Thymus (tissue), 11 donors: ENCODE measurements at regions not wholly inside any gene's neighbourhood (a gene's known extent, or its start where the extent isn't known, plus 50 kb on each side); places are given as distances from the start of the nearest gene placed in this dataset.

Experiments used
- DNase-seq, 9 donors: peaks; one replicate each; pipeline ENCODE4 v3.0.0-alpha.2; 2013; ENCODE audit warnings: low spot score in 9 of 9, low read depth in 6 of 9, missing footprints in 1 of 9
- H3K27ac ChIP-seq, 2 donors: one replicate each; pipeline ENCODE4 v1.5.1; 2013; ENCODE audit warnings: control low read depth in 1 of 2, low read depth in 1 of 2, low read length in 1 of 2, mild to moderate bottlenecking in 1 of 2, moderate library complexity in 1 of 2
- H3K27me3 ChIP-seq, 2 donors: one replicate each; pipeline ENCODE4 v1.5.1; 2013; ENCODE audit warnings: low read length in 1 of 2; ENCODE audit not compliant: control insufficient read depth in 2 of 2, insufficient read depth in 1 of 2
- H3K36me3 ChIP-seq, 2 donors: one replicate each; pipeline ENCODE4 v1.5.1; 2013; ENCODE audit warnings: low read length in 1 of 2, mild to moderate bottlenecking in 1 of 2, moderate library complexity in 1 of 2; ENCODE audit not compliant: control insufficient read depth in 2 of 2, insufficient read depth in 2 of 2
- H3K4me1 ChIP-seq, 2 donors: one replicate each; pipeline ENCODE4 v1.5.1; 2013; ENCODE audit warnings: low read length in 2 of 2; ENCODE audit not compliant: control insufficient read depth in 2 of 2, insufficient read depth in 2 of 2
- H3K4me3 ChIP-seq, 2 donors: one replicate each; pipeline ENCODE4 v1.5.1; 2013; ENCODE audit warnings: low read length in 2 of 2, control low read depth in 1 of 2, mild to moderate bottlenecking in 1 of 2
- H3K9me3 ChIP-seq, 2 donors: one replicate each; pipeline ENCODE4 v1.5.1; 2013; ENCODE audit warnings: low read length in 1 of 2, mild to moderate bottlenecking in 1 of 2; ENCODE audit not compliant: control insufficient read depth in 2 of 2, insufficient read depth in 1 of 2
- WGBS: extraction: QIAGEN DNeasy Blood & Tissue Kit; methylation state at CpG from one replicate; pipeline ENCODE4 v1.1.7; 2013; 5-methylcytosine and 5-hydroxymethylcytosine counted together
- donor health status: healthy.

DNA sequence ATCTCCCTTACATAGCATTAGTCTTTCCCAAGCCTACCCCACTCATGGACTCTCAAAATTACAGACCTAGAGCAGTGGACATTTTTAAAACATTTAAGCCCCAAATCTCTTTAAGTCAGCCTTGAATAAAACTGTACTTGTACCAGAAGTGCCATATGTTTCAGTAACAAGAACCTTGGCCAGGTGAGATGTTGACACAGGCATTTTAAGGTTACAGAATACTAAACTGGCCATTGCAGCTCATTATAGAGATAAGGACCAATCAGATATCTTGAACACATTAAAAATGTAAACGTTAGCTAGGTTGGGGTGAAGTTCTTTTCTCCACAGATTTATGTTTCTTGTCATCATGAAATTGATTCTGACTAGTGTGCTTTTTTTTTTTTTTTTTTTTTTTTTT, 103.8 kb upstream of the MIER3 start:
- 94% methylated on average over 1 of the region's 1 CpG for WGBS
- H3K27ac ChIP-seq = no peak overlapping the region
- no peak for DNase-seq
- H3K4me1 ChIP-seq = no peaks in the 10 kb centered on the region
- H3K9me3 ChIP-seq = no peaks in the 10 kb centered on the region
- no peaks in the 10 kb centered on the region for H3K36me3 ChIP-seq
- no peak overlapping the region for H3K4me3 ChIP-seq
- no peaks in the 10 kb centered on the region for H3K27me3 ChIP-seq

DNA sequence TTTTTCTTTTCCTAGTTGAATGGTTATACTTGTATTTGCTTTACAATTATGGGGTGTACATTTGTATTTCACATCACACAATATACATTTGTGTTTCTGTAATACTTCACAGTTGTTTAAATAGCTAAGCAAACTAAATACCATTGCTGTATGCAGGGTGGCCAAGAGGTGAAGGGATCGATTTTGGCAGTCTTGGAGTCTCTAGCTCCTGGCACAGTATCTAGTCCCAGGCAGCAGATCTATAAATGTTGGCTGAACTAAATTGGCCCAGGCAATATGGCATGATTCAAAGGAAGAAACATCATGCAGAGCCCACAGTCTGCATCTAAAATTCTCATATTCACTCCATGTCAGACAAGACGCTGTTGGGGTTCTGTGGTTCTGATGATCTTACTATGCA, 110.1 kb upstream of the GPBP1 start:
- no peak for DNase-seq
- Histone ChIP-seq H3K27ac (no peak overlapping the region), H3K36me3 (no peaks in the 10 kb centered on the region), H3K4me3 (no peak overlapping the region), H3K9me3 (no peaks in the 10 kb centered on the region), H3K4me1 (no peaks in the 10 kb centered on the region), H3K27me3 (no peaks in the 10 kb centered on the region)
- 92% methylated on average over 2 of the region's 2 CpGs for WGBS

- Histone ChIP-seq H3K27me3 (no peaks in the 10 kb centered on the region), H3K9me3 (peaks cover 0 to 3% of the 10 kb centered on the region in 2 donors), H3K27ac (no peak overlapping the region), H3K4me3 (no peak overlapping the region), H3K36me3 (no peaks in the 10 kb centered on the region), H3K4me1 (no peaks in the 10 kb centered on the region)
- no peak for DNase-seq
- 97% methylated on average over 6 of the region's 6 CpGs for WGBS
Measured at GRCh38 chr5:57066924-57067596, 106.8 kb upstream of the GPBP1 start.

DNA sequence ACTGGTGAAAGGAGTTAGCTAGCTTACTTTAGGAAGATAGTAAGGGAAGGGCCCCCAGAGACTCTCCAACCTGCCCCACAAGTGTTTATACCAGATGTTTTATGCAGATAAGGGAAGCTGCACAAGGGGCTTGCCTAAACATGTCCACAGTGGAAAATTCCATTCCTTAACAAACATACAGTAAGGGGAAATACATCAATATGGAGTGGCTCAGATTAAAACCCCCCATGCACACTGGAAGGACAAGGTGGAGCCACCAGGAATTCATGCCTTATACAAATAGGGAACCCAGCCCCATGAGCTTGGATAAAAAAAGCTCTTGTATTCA, 106.3 kb upstream of the GPBP1 start:
- no peak for DNase-seq
- Histone ChIP-seq H3K36me3 (no peaks in the 10 kb centered on the region), H3K27ac (no peak overlapping the region), H3K27me3 (no peaks in the 10 kb centered on the region), H3K4me3 (no peak overlapping the region), H3K4me1 (no peaks in the 10 kb centered on the region), H3K9me3 (peaks cover 0 to 3% of the 10 kb centered on the region in 2 donors)

DNA sequence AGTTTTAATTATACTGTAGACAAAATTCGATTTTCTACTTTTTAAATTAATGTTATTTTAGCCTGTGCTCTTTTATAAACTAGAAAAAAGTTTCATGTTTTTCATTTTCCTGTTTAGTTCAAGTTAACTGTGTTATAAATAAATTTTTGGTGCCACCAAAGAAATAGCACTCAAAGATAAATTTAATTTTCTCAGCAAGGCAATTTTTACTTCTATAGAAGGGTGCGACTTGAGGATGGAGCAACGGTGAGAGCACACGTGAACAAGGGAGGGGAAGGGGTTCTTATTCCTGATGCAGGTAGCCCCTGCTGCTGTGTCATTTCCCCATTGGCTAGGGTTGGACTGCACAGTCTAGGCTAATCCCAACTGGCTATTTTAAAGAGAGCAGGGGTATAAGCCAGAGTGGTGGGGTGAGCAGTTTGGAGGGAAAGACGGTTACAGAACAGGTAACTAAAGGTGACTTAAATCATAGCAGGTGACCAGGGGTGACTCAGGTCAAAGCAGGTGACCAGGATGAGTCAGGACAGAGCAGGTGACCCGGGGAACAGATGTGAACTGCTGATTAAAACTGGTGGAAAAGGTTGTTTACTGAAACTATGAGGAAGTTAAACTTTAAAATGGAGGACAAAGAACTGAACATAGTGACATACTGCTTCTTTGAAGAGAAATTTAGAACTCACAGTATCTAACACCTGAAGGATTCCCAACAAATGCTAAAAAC, 104.6 kb upstream of the GPBP1 start:
- no peaks in the 10 kb centered on the region for H3K4me1 ChIP-seq
- H3K36me3 ChIP-seq = no peaks in the 10 kb centered on the region
- no peak overlapping the region for H3K4me3 ChIP-seq
- H3K27ac ChIP-seq = no peak overlapping the region
- no peaks in the 10 kb centered on the region for H3K27me3 ChIP-seq
- peaks cover 0 to 3% of the 10 kb centered on the region in 2 donors for H3K9me3 ChIP-seq
- no peak for DNase-seq
- WGBS = 95% methylated on average over 6 of the region's 6 CpGs

- Histone ChIP-seq H3K27me3 (no peaks in the 10 kb centered on the region), H3K9me3 (peaks cover 0 to 3% of the 10 kb centered on the region in 2 donors), H3K27ac (no peak overlapping the region), H3K4me3 (no peak overlapping the region), H3K36me3 (no peaks in the 10 kb centered on the region), H3K4me1 (no peaks in the 10 kb centered on the region)
- 95% methylated on average over 3 of the region's 3 CpGs for WGBS
- no peak for DNase-seq
Measured at GRCh38 chr5:57072218-57072892, 101.5 kb upstream of the GPBP1 start.

DNA sequence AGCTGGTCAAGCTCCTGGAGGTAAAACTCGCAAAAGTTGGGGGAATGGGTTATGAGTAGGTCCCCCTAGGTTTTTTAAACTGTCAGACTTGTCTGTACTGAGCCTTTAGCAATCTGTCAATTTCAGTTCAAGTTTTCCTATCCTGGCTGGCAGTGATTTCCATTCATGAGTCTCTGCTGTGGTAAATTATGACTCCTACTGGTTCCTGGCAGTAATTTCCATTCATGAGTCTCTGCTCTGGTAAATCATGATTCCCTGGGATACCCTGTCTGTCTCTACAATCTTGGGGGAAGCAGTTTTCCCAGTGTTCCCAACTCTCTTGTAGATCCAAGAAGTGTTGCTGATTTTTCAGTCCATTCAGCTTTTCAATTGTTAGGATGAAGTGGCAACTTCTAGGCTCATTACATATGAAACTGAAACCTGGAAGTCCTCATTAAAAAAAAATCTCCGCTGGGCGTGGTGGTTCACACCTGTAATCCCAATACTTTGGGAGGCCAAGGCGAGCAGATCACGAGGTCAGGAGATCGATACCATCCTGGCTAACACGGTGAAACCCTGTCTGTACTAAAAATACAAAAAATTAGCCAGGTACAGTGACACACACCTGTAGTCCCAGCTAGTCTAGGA, 91.3 kb upstream of the GPBP1 start:
- no peak for DNase-seq
- WGBS = 93% methylated on average over 7 of the region's 7 CpGs

DNA sequence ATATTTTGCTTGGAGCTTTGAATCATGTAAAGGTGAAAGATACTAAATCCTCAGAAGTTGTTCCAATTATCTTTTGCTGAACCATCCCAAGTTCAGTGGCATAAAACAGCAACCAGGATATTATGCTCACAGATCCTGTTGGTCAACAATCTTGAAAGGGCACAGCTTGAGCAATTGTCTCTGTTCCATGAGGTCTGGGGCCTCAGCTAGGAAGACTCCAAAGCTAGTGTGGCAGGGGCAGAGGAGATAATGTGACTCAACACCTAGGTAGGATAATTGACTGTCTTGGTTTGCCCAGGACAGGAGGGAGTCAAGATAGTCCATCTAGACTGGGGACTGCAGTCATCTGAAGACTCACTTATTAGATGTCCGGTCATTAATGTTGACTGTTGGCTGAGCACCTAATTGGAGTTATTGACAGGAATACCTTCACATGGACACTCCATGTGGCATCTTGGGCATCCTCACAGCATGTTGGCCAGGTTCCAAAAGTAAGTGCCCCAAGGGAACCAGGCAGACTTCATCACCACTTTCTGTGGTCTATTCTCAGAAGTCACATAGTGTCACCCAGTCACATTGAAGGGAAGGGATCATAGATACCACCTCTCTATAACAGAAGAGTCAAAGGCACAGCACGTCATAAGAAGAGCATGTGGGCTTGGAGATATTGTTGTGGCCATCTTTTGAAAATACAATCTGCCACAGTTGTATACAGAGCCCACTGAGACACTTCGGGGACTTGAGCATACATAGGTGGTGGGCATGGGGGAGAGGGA, 88.4 kb upstream of the GPBP1 start:
- Histone ChIP-seq H3K4me1 (no peaks in the 10 kb centered on the region), H3K4me3 (no peak overlapping the region), H3K36me3 (no peaks in the 10 kb centered on the region), H3K9me3 (no peaks in the 10 kb centered on the region), H3K27me3 (no peaks in the 10 kb centered on the region), H3K27ac (no peak overlapping the region)
- 89% methylated on average over 3 of the region's 3 CpGs for WGBS
- no peak for DNase-seq

More for the DNA sequence above, 91.3 kb upstream of the GPBP1 start:
- Histone ChIP-seq H3K36me3 (no peaks in the 10 kb centered on the region), H3K4me3 (no peak overlapping the region), H3K9me3 (no peaks in the 10 kb centered on the region), H3K27ac (no peak overlapping the region), H3K27me3 (no peaks in the 10 kb centered on the region), H3K4me1 (no peaks in the 10 kb centered on the region)
